HCT116 (cell line): ENCODE measurements at regions not wholly inside any gene's neighbourhood (a gene's known extent, or its start where the extent isn't known, plus 50 kb on each side); places are given as distances from the start of the nearest gene placed in this dataset.

ENCODE experiments used
- ATF3 ChIP-seq: IDR thresholded peaks from 2 replicates; pipeline ENCODE4 v1.6.1; 2012
- CTCF ChIP-seq, 3 experiments: fragments of 200-600 bp in 1 of 3; sonication (generic) in 1 of 3; IDR thresholded peaks in 2 of 3; conservative IDR thresholded peaks in 1 of 3; 2 replicates each; pipeline ENCODE4 v1.5.1; 2012 to 2017; ENCODE audit warnings: low read depth in 2 of 3, low read length in 2 of 3, antibody characterized with exemption in 1 of 3, borderline replicate concordance in 1 of 3, control low read depth in 1 of 3, mild to moderate bottlenecking in 1 of 3, mixed read lengths in 1 of 3, mixed run types in 1 of 3, moderate library complexity in 1 of 3; ENCODE audit not compliant: insufficient read depth in 1 of 3
- EZH2 ChIP-seq: fragments of 200-600 bp; sonication (generic); IDR thresholded peaks from 2 replicates; pipeline ENCODE4 v1.6.1; 2017; ENCODE audit warnings: antibody characterized with exemption, mixed run types
- EZH2phosphoT487 ChIP-seq: fragments of 200-600 bp; IDR thresholded peaks from 2 replicates; pipeline ENCODE4 v1.6.1; 2018; ENCODE audit warnings: antibody characterized with exemption, borderline replicate concordance
- FOSL1 ChIP-seq: IDR thresholded peaks from 2 replicates; pipeline ENCODE4 v1.6.1; 2012; ENCODE audit warnings: low read depth
- MAX ChIP-seq: IDR thresholded peaks from 2 replicates; pipeline ENCODE4 v1.6.1; 2012
- POLR2A ChIP-seq: IDR thresholded peaks from 2 replicates; pipeline ENCODE4 v1.7.0; 2011; ENCODE audit warnings: borderline replicate concordance; ENCODE audit not compliant: insufficient read depth, insufficient read length; ENCODE audit errors: extremely low read depth
- POLR2AphosphoS5 ChIP-seq: IDR thresholded peaks from 2 replicates; pipeline ENCODE4 v1.6.1; 2011; ENCODE audit warnings: mild to moderate bottlenecking, low read depth, low read length, moderate library complexity
- REST ChIP-seq: IDR thresholded peaks from 2 replicates; pipeline ENCODE4 v1.6.1; 2012; ENCODE audit warnings: low read depth
- SP1 ChIP-seq: IDR thresholded peaks from 2 replicates; pipeline ENCODE4 v1.6.1; 2012; ENCODE audit warnings: low read depth

GRCh38 chr2:78614726-78615125 lies 410.8 kb upstream of the REG3G start:
- TF ChIP-seq CTCF (IDR thresholded peaks at IDR 0.05 in 2 of 3, conservative IDR thresholded peaks at IDR 0.05 in 1 of 3; ENCODE audit: borderline replicate concordance in 1 of 3, insufficient read depth in 1 of 3, low read depth in 2 of 3, low read length in 2 of 3) (no peak), POLR2AphosphoS5 (no peak), FOSL1 (no peak), EZH2phosphoT487 (no peak), POLR2A (no peak), REST (no peak), SP1 (no peak), MAX (no peak), ATF3 (no peak), EZH2 (no peak)
